Testis (tissue), 2 donors: ENCODE measurements at regions not wholly inside any gene's neighbourhood (a gene's known extent, or its start where the extent isn't known, plus 50 kb on each side); places are given as distances from the start of the nearest gene placed in this dataset.

Experiments used
- CTCF ChIP-seq, 3 experiments: fragments of 450-650 bp in 2 of 3; fragments of 200-600 bp in 1 of 3; sonication (generic) in 1 of 3; IDR thresholded peaks; one replicate each; pipeline ENCODE4 v1.5.1; 2016 to 2019; ENCODE audit warnings: antibody characterized with exemption in 3 of 3, mild to moderate bottlenecking in 2 of 3, moderate library complexity in 1 of 3
- POLR2A ChIP-seq: fragments of 450-650 bp; IDR thresholded peaks from one replicate; pipeline ENCODE4 v1.6.1; 2017; ENCODE audit warnings: antibody characterized with exemption, mild to moderate bottlenecking, moderate library complexity

- no peak for TF ChIP-seq CTCF (IDR thresholded peaks at IDR 0.05)
- TF ChIP-seq POLR2A, result no peak
Observed at GRCh38 chr22:26835023-26835422, 177.6 kb downstream of the MIAT start.
